ENCODE measurements at regions not wholly inside any gene's neighbourhood (a gene's known extent, or its start where the extent isn't known, plus 50 kb on each side); places are given as distances from the start of the nearest gene placed in this dataset.
"Not testable (repeated sequence)": the region's sequence is repeated elsewhere in the genome, so short reads cannot be mapped to it uniquely, and the experiment has no call there.

DNA sequence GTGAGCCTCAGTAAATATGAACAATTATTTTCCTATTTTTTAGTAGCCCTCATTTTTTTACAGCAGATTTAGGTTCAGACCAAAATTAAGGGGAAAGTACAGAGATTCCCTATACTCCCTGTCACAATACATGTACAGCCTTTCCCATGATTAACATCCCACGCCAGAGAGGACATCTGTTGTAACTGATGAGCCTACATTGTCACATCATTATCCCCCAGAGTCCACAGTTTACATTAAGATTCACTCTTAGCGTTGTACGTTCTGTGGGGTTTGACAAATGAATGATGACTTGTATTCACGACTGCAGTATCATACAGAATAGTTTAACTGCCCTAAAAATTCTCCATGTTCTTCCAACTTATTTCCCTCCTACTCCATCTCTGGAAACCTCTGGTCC is 262.3 kb upstream of the MSX2 start:
- no peak for DNase-seq (ENCODE audit: low read depth in 1 of 2, low spot score in 1 of 2)

DNA sequence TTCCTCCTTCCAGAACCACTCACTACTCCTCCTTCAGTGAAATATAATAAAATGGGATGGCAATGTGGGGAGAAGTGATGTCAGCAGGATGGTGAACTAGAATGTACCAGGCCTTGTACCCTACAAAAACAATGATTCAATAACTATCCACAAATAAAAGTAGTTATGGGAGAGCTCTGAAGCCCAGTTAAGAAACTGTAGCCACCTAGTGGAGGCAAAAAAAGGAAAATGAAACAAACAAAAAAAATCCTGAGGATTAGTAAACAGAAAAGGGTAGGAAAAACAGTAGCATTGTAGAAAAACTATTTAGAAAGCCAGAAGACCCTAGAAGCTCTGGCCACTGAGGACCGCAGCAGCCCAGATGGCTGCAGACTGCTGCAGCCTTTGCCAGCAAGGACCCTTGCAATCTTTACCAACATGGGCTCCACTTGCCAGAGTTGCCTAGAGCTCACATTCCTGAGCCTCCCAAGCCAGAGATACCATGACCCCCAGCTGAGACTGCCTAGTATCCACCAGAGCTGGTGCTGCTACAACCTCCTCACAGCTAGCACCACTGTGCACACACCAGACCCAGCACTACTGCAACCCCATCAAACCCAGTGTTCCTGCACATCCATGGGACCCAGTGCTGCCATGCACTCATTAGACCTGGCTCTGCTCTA is 259.7 kb upstream of the MSX2 start:
- DNase-seq (ENCODE audit: low read depth in 1 of 2, low spot score in 1 of 2): no peak

DNA sequence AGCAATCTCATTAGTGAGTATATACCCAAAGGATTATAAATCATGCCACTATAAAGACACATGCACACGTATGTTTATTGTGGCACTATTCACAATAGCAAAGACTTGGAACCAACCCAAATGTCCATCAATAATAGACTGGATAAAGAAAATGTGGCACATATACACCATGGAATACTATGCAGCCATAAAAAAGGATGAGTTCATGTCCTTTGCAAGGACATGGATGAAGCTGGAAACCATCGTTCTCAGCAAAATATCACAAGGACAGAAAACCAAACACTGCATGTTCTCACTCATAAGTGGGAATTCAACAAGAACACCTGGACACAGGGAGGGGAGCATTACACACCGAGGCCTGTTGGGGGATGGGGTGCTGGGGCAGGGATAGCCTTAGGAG is 252.9 kb upstream of the MSX2 start:
- not testable (repeated sequence) for DNase-seq (ENCODE audit: low read depth in 1 of 2, low spot score in 1 of 2)

DNA sequence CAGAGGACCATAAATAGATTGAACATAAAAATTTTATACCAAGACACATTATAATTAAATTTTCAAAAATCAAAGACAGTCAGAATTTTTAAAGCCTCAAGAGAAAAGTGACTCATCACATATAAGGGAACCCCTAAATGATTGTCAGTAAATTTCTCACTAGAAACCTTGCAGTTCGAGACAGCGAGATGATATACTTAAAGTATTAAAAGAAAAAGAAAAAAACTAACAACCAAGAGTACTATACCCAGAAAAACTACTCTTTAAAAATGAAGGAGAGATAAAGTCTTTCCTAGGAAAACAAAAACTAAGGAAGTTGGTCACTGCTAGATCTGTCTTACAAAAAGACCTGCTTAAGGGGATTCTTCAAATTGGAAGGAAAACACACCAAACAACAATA is 251.4 kb upstream of the MSX2 start:
- DNase-seq (ENCODE audit: low read depth in 1 of 2, low spot score in 1 of 2): no peak

DNA sequence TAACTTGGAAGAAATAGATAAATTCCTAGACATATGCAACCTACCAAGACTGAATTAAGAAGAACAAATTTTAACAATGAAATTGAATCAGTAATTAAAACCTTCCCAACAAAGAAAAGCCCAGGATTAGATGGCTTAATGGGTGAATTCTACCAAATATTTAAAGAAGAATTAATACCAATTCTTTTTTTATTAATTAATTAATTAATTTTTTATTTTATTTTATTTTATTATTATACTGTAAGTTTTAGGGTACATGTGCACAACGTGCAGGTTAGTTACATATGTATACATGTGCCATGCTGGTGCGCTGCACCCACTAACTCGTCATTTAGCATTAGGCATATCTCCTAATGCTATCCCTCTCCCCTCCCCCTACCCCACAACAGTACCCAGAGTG is 248.4 kb upstream of the MSX2 start:
- DNase-seq (ENCODE audit: low read depth in 1 of 2, low spot score in 1 of 2): not testable (repeated sequence)

DNA sequence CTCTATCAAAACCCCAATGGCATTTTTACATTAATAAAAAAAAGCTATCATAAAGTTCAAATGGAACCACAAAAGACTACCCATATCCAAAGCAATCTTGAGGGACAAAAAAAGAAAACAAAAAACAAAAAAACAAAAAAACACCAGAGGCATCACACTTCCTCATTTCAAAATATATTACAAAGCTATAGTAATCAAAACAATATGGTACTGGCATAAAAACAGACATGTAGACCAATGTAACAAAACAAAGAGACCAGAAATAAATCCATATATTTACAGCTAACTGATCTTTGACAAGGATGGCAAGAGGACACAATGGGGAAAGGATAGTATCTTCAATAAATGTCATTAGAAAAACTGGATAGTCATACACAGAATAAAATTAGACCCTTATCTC is 245.1 kb upstream of the MSX2 start:
- no peak for DNase-seq (ENCODE audit: low read depth in 1 of 2, low spot score in 1 of 2)

DNA sequence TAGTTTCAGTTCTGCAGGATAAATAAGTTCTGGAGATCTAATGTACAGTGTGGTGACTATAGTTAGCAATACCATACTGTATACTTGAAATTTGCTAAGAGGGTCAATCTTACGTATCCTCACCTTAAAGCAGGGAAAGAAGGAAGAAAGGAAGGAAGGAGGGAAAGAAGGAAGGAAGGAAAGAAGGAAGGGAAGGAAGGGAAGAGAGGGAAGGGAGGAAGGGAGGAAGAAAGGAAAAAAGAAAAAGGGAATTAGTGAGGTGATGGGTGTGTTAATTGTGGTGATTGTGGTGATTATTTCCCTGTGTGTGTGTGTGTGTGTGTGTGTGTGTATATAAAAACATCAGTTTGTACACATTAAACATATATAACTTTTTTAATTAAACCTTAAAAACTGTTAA is 242.6 kb upstream of the MSX2 start:
- DNase-seq (ENCODE audit: low read depth in 1 of 2, low spot score in 1 of 2): no peak

DNA sequence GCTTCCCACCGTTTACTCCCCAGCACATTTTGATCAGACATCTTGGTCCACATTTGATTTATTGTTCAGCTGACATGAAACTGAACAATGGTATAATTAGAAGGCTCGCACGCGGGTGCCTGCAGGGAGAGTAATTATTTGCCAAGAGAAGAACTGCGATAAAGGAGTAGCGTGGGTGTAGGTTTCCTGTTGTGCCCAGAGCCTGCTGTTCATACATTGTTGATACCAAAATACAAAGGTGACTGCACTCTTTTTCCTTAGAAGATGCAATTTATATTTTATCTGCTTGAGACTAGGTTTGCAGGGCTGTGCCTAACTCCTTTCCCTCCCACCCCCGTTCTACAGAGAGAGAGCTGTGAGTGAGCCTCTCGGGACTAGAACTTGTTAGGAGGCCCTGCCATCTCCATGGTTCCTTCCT is 241.8 kb upstream of the MSX2 start:
- DNase-seq (ENCODE audit: low read depth in 1 of 2, low spot score in 1 of 2): no peak

DNA sequence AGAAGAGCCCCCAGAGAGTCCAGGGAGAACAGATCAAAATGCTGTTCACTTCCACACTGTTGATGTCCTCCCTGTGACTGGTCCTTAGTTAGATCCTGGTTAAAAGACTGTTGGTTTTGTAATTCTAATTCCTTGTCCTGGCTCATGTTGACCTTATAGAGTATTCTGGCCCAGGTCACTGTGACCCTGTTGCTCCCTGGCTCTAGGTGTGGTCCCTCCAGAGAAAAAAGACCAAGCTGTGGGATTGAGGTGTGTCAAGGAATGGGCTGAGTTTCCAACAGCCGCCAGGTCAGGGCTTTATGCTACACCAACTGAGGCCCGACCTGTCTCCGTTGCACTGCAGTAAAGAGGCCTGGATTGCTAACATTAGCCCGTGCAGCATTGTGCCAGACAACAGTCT is 241.0 kb upstream of the MSX2 start:
- DNase-seq (ENCODE audit: low read depth in 1 of 2, low spot score in 1 of 2): no peak

DNA sequence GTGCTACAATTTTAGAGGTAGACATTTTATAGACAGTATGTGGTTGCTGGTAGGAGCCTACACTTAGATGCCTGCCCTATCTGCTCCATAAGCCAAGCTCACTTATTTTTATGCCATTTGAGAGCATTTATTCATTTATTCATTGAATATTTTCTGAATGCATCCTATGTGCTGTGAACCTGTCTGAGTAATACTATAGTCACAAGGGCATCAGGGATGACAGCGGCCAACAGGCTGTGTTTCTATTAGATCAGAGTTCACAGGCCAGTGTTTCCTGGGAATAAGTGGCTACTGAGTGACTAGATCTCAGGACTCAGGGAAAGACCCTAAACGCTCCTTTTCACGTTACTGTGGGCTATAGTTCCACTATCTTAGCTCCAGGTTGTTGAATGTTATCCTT is 235.2 kb upstream of the MSX2 start:
- DNase-seq (ENCODE audit: low read depth in 1 of 2, low spot score in 1 of 2): no peak

DNA sequence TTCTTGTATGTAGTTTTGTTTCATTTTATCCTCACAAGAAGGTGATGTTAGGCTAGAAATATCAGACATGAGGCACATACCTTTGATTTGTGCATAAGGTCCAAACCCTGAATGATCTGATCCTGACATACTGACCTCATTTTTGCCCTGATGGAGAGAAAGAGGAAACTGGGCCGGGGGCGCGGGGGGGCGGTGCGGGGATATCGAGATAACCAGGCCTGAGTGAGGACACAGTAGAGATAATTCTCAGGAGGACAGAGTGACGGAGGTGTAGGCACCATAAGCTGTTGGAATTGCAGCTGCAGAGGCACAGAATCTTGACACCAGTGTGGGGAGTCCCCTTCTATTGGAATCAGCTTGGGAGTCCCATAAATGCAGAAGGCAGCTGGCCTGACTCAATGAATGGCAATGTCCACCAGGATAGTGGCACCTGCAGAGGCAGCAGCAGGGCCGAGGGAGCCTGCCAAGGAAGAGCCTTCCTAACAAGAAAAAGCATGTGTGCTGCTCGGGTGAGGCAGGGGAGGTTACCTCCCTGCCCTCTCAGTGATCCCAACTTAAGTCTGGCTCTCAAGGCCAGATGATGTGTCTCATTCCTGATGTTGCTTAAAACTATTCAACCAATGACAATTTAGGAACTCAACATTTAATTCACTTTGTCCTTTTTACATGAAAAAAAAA is 234.3 kb upstream of the MSX2 start:
- no peak for DNase-seq (ENCODE audit: low read depth in 1 of 2, low spot score in 1 of 2)

DNA sequence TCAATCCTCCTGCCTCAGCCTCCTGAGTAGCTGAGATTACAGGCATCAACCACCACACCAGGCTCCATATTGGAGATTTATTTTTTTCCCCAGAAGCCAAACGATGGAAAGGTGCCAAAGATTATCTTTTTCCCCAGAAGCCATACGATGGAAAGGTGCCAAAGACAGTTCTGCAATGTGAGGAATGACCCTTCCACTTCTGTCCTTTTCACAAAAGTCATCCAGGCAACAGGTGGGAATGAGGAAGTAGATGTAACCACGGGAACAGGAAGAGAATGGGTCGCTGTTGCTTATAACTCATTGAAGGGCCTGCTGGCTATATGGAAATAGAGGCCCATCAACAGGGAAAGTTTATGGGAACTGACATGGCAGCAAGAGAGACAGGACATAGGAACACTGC is 233.7 kb upstream of the MSX2 start:
- no peak for DNase-seq (ENCODE audit: low read depth in 1 of 2, low spot score in 1 of 2)

DNA sequence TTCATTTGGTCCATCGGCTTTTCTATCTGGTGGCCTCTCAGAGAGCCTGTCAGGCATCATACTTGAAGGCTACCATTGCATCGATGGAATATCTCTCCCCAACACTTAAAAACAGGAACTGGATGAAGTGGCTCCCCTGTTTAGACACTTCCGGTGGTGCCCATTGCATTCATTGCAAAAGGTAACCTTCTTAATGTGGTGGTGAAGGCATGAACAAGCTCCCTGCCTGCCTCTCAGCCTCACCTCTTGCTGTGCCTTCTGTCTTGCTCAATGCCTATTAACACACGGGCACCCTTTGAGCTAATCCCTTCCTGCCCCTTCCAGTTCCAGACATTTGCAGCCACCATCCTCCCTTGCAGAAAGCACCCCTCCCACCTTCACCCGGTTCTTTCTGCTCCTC is 233.1 kb upstream of the MSX2 start:
- DNase-seq (ENCODE audit: low read depth in 1 of 2, low spot score in 1 of 2): no peak

DNA sequence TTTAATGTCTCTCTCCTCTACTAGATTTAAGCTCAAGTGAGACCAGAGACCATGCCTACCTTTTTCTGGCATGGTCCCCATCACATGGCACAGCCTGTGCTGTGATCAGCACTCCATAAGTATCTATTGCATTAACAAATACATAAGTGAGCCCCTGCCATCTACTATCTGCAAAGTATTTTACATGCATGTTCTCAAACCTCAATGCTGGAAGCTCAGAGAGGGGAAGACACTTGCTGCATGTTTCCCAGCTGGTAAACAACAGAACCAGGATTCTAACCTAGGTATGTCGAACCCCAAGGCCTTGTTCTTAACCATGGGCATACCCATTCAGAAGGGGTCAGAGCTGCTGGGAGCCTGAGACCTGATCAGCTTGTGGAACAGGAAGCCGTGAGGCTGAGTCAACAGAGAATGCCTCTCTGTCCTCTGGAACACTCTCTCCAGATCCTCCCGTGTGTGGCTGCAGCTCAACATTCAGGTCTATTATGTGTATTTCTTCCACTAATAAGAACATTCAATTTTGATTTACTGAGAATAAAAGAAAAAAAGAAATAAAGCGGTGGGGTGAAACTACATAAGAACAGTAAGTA is 232.5 kb upstream of the MSX2 start:
- DNase-seq (ENCODE audit: low read depth in 1 of 2, low spot score in 1 of 2): no peak

DNA sequence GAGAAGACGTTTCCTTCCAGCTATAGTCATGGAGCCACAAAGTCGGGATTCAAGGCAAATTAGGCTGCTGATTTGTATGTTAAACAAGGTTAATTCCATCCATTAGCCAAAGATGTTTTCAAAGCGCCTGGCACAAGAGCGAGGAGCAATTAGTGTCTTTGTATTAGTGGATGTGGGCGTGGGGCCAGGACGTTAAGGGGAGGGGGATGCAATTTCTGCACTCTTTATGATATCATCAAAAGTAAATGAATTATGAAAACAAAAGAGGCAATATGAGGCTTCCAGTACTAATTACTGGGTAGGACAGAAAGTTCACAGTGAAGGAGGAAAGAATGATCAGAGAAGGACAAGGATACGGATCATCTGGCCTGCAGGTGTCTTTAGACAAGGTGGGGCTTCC is 230.9 kb upstream of the MSX2 start:
- no peak for DNase-seq (ENCODE audit: low read depth in 1 of 2, low spot score in 1 of 2)

DNA sequence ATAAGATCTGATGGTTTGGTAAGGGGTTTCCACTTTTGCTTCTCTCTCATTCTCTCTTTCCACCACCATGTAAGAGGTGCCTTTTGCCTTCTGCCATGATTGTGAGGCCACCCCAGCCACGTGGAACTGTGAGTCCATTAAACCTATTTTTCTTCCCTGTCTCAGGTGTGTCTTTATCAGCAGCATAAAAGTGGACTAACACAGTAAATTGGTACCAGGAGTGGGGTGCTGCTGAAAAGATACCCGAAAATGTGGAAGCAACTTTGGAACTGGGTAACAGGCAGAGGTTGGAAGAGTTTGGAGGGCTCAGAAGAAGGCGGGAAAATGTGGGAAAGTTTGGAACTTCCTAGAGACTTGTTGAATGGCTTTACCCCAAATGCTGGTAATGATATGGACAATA is 226.4 kb upstream of the MSX2 start:
- not testable (repeated sequence) for DNase-seq (ENCODE audit: low read depth in 1 of 2, low spot score in 1 of 2)

DNA sequence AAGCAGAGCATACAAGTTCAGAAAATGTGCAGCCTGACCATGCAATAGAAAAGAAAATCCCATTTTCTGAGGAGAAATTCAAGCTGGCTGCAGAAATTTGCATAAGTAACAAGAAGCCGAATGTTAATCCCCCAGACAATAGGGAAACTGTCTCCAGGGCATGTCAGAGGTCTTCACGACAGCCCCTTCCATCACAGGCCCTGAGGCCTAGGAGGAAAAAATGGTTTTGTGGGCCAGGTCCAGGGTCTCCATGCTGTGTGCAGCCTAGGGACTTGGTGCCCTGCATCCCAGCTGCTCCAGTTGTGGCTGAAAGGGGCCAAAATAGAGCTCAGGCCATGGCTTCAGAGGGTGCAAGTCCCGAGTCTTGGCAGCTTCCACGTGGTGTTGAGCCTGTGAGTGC is 225.8 kb upstream of the MSX2 start:
- DNase-seq (ENCODE audit: low read depth in 1 of 2, low spot score in 1 of 2): not testable (repeated sequence)

DNA sequence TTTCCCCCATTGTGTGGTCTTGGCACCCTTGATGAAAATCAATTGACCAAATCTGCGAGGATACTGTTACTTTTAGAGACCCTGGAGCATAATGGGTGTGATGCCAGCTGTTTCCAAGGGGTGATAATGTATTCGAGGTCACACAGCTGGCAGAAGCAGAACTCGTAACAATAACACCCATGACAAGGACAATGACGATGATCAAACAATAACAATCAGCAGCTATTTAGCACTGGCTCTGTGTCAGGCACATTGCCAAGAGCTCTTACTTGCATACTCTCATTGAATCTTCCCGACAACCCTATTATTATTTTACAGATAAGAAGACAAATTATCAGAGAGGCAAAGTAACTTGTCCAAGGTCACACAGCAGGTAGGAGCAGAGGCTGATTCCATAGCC is 223.7 kb upstream of the MSX2 start:
- no peak for DNase-seq (ENCODE audit: low read depth in 1 of 2, low spot score in 1 of 2)

DNA sequence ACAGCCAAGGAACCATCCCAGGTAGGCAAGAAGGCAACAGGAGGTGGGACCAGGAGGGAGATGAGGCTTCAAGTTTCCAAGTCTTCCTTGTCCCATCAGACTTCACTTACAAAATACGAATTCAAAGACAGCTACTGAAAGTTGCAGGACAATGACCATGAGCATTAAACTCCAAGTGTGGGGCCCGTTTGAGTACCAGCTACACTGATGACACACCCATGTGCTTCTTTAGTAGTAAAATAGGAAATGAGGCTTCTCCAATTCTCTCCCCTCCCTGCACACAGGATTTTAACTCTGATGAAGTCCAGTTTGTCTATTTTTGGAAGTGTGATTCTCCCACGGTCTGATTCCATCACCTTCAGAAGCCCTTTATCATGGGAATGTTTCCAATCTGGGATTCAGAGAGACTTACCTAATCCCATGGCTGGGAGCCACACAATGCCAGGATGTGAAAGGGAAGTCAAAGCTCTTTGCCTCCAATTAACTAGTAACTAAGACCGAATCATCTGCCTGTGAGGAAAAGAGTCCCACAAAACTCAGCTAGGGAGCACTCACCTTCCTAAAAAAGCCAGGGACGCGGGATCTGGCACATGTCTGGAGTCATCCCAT is 222.8 kb upstream of the MSX2 start:
- no peak for DNase-seq (ENCODE audit: low read depth in 1 of 2, low spot score in 1 of 2)

DNA sequence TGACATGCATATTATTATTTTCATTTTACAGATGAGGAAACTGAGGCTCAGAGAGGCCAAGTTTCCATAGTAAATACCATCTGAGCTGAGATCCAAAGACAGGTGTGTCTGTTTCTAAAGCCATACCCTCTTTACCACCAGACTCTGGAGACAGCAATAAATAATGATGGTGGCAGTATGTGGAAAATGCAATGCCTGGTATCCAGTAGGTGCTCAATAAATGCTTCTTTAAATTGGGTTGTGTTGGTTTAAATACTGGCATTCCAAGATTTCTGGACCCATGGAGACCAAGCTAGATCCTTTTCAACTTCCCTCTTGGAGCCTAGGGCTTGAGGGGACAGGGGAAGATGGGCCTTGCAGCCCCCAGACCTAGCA is 221.3 kb upstream of the MSX2 start:
- no peak for DNase-seq (ENCODE audit: low read depth in 1 of 2, low spot score in 1 of 2)

DNA sequence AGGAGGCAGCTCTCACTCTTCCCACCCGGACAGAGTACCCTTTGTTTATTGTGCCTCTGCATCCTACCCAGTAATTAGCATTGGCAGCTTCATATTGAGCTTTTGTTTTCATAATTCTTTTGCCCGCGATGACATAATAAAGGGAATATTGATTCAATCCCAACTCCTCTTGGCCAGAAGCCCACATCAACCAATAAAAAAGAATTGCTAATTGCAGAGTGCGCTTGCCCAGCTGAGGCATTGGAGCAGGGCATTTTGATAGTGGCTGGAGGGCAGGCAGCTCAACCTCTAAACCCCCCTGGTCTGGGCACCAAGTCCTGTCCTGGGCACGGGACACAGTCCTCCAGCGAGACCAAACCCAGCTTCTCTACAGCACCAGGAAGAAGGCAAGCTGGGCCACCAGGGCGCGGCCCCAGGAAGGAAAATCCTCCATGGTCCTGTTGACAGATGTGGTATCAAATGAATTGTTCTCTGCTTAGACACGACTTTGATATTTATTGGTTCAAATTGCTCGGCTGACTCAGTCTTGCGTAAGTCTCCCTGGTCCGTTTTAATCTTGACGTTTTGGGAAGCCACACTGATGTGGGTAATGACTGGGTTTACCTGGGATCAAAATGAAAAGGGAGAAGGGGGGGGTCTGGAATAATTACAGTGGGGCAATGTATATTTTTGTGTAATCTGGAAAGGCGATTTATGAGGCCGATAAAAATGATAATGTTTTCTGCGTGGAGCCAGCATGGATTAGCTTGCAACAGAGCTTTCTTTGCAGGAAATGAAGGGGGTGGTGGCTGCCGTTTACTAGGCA is 220.7 kb upstream of the MSX2 start:
- no peak for DNase-seq (ENCODE audit: low read depth in 1 of 2, low spot score in 1 of 2)

DNA sequence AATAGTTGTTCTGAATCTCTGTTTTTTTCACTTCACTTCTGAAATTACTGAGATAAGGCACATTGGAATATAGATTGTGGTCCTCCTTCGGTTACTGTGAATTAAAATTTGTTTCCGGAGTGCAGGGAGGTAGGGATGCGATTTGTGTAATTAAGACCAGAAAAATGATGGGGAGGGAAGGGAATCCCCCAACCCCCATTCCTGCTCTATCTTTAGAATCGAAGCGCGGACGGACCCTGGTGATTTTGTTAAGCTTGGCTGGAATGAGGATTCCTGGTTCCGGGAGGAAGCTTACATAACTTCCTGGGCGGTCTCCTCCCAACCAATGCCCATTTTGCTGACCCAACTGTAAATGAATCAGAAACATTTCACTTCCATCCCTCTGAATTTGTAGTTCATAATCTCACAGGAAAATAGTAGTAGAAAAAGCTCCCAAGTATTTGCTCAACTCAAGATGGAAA is 220.1 kb upstream of the MSX2 start:
- DNase-seq (ENCODE audit: low read depth in 1 of 2, low spot score in 1 of 2): no peak

All from stimulated activated CD4-positive, alpha-beta T cell treated with anti-CD3 and anti-CD28 coated beads, Interleukin-15, amount 100 ng/mL, for 1 hour (primary cell).